ENCODE measurements at regions not wholly inside any gene's neighbourhood (a gene's known extent, or its start where the extent isn't known, plus 50 kb on each side); places are given as distances from the start of the nearest gene placed in this dataset.
"Not testable (repeated sequence)": the region's sequence is repeated elsewhere in the genome, so short reads cannot be mapped to it uniquely, and the experiment has no call there.

- H3K27me3 ChIP-seq (ENCODE audit: control insufficient read depth in 2 of 2, insufficient read depth in 1 of 2, low read length in 1 of 2), result no peaks in the 10 kb centered on the region
- no peaks in the 10 kb centered on the region for H3K36me3 ChIP-seq (ENCODE audit: control insufficient read depth in 2 of 2, insufficient read depth in 2 of 2, low read length in 1 of 2)
- H3K4me1 ChIP-seq (ENCODE audit: control insufficient read depth in 2 of 2, insufficient read depth in 2 of 2, low read length in 2 of 2), result no peaks in the 10 kb centered on the region
- no peak overlapping the region for H3K27ac ChIP-seq (ENCODE audit: low read depth in 1 of 2, low read length in 1 of 2)
- 13% methylated on average over 1 of the region's 1 CpG for WGBS
- no peak for DNase-seq (ENCODE audit: low read depth in 6 of 9, low spot score in 9 of 9)
- peaks cover 0 to 5% of the 10 kb centered on the region in 2 donors for H3K9me3 ChIP-seq (ENCODE audit: control insufficient read depth in 2 of 2, insufficient read depth in 1 of 2, low read length in 1 of 2)
- no peak overlapping the region for H3K4me3 ChIP-seq (ENCODE audit: low read length in 2 of 2)
Observed at GRCh38 chr2:139574371-139574770, 794.2 kb upstream of the NXPH2 start.

- Histone ChIP-seq H3K4me1 (ENCODE audit: control insufficient read depth in 2 of 2, insufficient read depth in 2 of 2, low read length in 2 of 2) (no peaks in the 10 kb centered on the region), H3K36me3 (ENCODE audit: control insufficient read depth in 2 of 2, insufficient read depth in 2 of 2, low read length in 1 of 2) (no peaks in the 10 kb centered on the region), H3K9me3 (ENCODE audit: control insufficient read depth in 2 of 2, insufficient read depth in 1 of 2, low read length in 1 of 2) (no peaks in the 10 kb centered on the region), H3K27ac (ENCODE audit: low read depth in 1 of 2, low read length in 1 of 2) (no peak overlapping the region), H3K4me3 (ENCODE audit: low read length in 2 of 2) (no peak overlapping the region), H3K27me3 (ENCODE audit: control insufficient read depth in 2 of 2, insufficient read depth in 1 of 2, low read length in 1 of 2) (no peaks in the 10 kb centered on the region)
- whole genome bisulfite sequencing, result 84% methylated on average over 5 of the region's 5 CpGs
- DNase-seq (ENCODE audit: low read depth in 6 of 9, low spot score in 9 of 9), result no peak
Observed at GRCh38 chr2:139556789-139557188, 776.6 kb upstream of the NXPH2 start.

GRCh38 chr2:139550873-139551272, 770.7 kb upstream of the NXPH2 start:
- H3K27me3 ChIP-seq (ENCODE audit: control insufficient read depth in 2 of 2, insufficient read depth in 1 of 2, low read length in 1 of 2), result no peaks in the 10 kb centered on the region
- DNase-seq (ENCODE audit: low read depth in 6 of 9, low spot score in 9 of 9), result no peak
- H3K4me1 ChIP-seq (ENCODE audit: control insufficient read depth in 2 of 2, insufficient read depth in 2 of 2, low read length in 2 of 2), result no peaks in the 10 kb centered on the region
- H3K9me3 ChIP-seq (ENCODE audit: control insufficient read depth in 2 of 2, insufficient read depth in 1 of 2, low read length in 1 of 2), result no peaks in the 10 kb centered on the region
- H3K36me3 ChIP-seq (ENCODE audit: control insufficient read depth in 2 of 2, insufficient read depth in 2 of 2, low read length in 1 of 2), result no peaks in the 10 kb centered on the region
- H3K4me3 ChIP-seq (ENCODE audit: low read length in 2 of 2), result no peak overlapping the region
- H3K27ac ChIP-seq (ENCODE audit: low read depth in 1 of 2, low read length in 1 of 2), result no peak overlapping the region

- DNase-seq (ENCODE audit: low read depth in 6 of 9, low spot score in 9 of 9), result no peak
- Histone ChIP-seq H3K27me3 (ENCODE audit: control insufficient read depth in 2 of 2, insufficient read depth in 1 of 2, low read length in 1 of 2) (no peaks in the 10 kb centered on the region), H3K9me3 (ENCODE audit: control insufficient read depth in 2 of 2, insufficient read depth in 1 of 2, low read length in 1 of 2) (no peaks in the 10 kb centered on the region), H3K4me1 (ENCODE audit: control insufficient read depth in 2 of 2, insufficient read depth in 2 of 2, low read length in 2 of 2) (no peaks in the 10 kb centered on the region), H3K27ac (ENCODE audit: low read depth in 1 of 2, low read length in 1 of 2) (no peak overlapping the region), H3K36me3 (ENCODE audit: control insufficient read depth in 2 of 2, insufficient read depth in 2 of 2, low read length in 1 of 2) (no peaks in the 10 kb centered on the region), H3K4me3 (ENCODE audit: low read length in 2 of 2) (no peak overlapping the region)
- 39% methylated on average over 1 of the region's 1 CpG for WGBS
Observed at GRCh38 chr2:139550341-139550740, 770.2 kb upstream of the NXPH2 start.

DNA sequence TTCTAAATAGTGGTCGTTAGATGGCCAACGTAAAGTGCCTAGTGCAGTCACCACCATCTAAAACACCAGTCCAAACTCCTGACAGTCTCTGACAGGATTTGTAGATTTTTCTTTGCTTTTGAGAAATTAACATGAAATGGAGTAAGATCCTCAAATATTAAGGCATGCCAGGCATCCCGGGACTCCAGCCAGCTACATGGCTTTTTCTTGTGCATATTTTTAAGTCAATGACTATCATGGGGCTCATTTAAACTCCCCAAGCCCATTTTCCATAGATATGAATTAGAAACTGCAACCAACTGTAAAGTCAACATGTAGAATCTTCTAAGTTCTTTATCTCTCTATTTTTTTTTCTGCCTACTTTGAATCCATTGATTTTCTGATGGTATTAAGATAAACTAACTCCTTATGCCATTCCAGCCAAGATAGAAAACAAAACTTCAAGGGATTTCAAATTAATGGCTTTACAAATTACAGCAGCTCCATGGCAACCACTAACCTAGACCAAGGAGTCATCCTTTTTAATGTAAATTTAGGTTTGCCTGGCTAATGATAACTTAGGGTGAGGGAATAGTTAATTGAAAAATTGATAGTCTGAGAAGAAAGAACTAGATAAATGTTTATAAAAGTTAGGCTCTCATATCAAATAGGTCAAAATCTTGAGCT, 764.1 kb upstream of the NXPH2 start:
- Histone ChIP-seq H3K36me3 (ENCODE audit: control insufficient read depth in 2 of 2, insufficient read depth in 2 of 2, low read length in 1 of 2) (no peaks in the 10 kb centered on the region), H3K27ac (ENCODE audit: low read depth in 1 of 2, low read length in 1 of 2) (no peak overlapping the region), H3K9me3 (ENCODE audit: control insufficient read depth in 2 of 2, insufficient read depth in 1 of 2, low read length in 1 of 2) (peaks cover 0 to 4% of the 10 kb centered on the region in 2 donors), H3K4me1 (ENCODE audit: control insufficient read depth in 2 of 2, insufficient read depth in 2 of 2, low read length in 2 of 2) (no peaks in the 10 kb centered on the region), H3K27me3 (ENCODE audit: control insufficient read depth in 2 of 2, insufficient read depth in 1 of 2, low read length in 1 of 2) (no peaks in the 10 kb centered on the region), H3K4me3 (ENCODE audit: low read length in 2 of 2) (no peak overlapping the region)
- WGBS, result 80% methylated on average over 3 of the region's 3 CpGs
- DNase-seq (ENCODE audit: low read depth in 6 of 9, low spot score in 9 of 9), result no peak

GRCh38 chr2:139538332-139539020, 758.3 kb upstream of the NXPH2 start:
- H3K27me3 ChIP-seq (ENCODE audit: control insufficient read depth in 2 of 2, insufficient read depth in 1 of 2, low read length in 1 of 2); DNase-seq (ENCODE audit: low read depth in 6 of 9, low spot score in 9 of 9); H3K4me1 ChIP-seq (ENCODE audit: control insufficient read depth in 2 of 2, insufficient read depth in 2 of 2, low read length in 2 of 2); H3K9me3 ChIP-seq (ENCODE audit: control insufficient read depth in 2 of 2, insufficient read depth in 1 of 2, low read length in 1 of 2); H3K36me3 ChIP-seq (ENCODE audit: control insufficient read depth in 2 of 2, insufficient read depth in 2 of 2, low read length in 1 of 2); H3K4me3 ChIP-seq (ENCODE audit: low read length in 2 of 2); H3K27ac ChIP-seq (ENCODE audit: low read depth in 1 of 2, low read length in 1 of 2): not testable (repeated sequence)
- 97% methylated on average over 21 of the region's 21 CpGs for WGBS

DNA sequence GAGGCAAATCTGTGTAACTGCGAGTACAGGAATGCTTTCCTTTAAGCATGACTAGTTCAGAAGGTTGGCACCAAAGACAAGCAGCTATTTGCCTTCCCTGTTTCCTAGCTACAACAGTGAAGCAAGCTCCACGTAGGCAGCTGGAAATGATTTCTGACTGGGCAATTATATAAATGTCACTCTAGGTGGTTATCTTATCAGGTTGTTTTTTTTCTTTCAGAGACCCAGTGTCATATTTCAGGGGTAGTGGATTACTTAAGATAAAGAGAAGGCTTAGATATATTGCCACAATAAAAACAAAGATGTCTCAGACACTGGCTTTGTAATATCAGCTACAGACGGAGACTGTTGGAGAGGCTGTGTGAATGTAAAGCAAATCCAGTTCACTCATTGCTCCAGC, 748.9 kb upstream of the NXPH2 start:
- no peak for DNase-seq (ENCODE audit: low read depth in 6 of 9, low spot score in 9 of 9)
- Histone ChIP-seq H3K4me3 (ENCODE audit: low read length in 2 of 2) (no peak overlapping the region), H3K27ac (ENCODE audit: low read depth in 1 of 2, low read length in 1 of 2) (no peak overlapping the region), H3K9me3 (ENCODE audit: control insufficient read depth in 2 of 2, insufficient read depth in 1 of 2, low read length in 1 of 2) (no peaks in the 10 kb centered on the region), H3K27me3 (ENCODE audit: control insufficient read depth in 2 of 2, insufficient read depth in 1 of 2, low read length in 1 of 2) (no peaks in the 10 kb centered on the region), H3K4me1 (ENCODE audit: control insufficient read depth in 2 of 2, insufficient read depth in 2 of 2, low read length in 2 of 2) (no peaks in the 10 kb centered on the region), H3K36me3 (ENCODE audit: control insufficient read depth in 2 of 2, insufficient read depth in 2 of 2, low read length in 1 of 2) (no peaks in the 10 kb centered on the region)
- 76% methylated on average over 3 of the region's 3 CpGs for WGBS

GRCh38 chr2:139526781-139527180, 746.6 kb upstream of the NXPH2 start:
- H3K9me3 ChIP-seq (ENCODE audit: control insufficient read depth in 2 of 2, insufficient read depth in 1 of 2, low read length in 1 of 2), result no peaks in the 10 kb centered on the region
- no peak overlapping the region for H3K27ac ChIP-seq (ENCODE audit: low read depth in 1 of 2, low read length in 1 of 2)
- no peaks in the 10 kb centered on the region for H3K4me1 ChIP-seq (ENCODE audit: control insufficient read depth in 2 of 2, insufficient read depth in 2 of 2, low read length in 2 of 2)
- 90% methylated on average over 1 of the region's 1 CpG for WGBS
- no peaks in the 10 kb centered on the region for H3K36me3 ChIP-seq (ENCODE audit: control insufficient read depth in 2 of 2, insufficient read depth in 2 of 2, low read length in 1 of 2)
- DNase-seq (ENCODE audit: low read depth in 6 of 9, low spot score in 9 of 9), result no peak
- H3K27me3 ChIP-seq (ENCODE audit: control insufficient read depth in 2 of 2, insufficient read depth in 1 of 2, low read length in 1 of 2), result no peaks in the 10 kb centered on the region
- no peak overlapping the region for H3K4me3 ChIP-seq (ENCODE audit: low read length in 2 of 2)

- WGBS, result 94% methylated on average over 5 of the region's 5 CpGs
- no peaks in the 10 kb centered on the region for H3K27me3 ChIP-seq (ENCODE audit: control insufficient read depth in 2 of 2, insufficient read depth in 1 of 2, low read length in 1 of 2)
- H3K9me3 ChIP-seq (ENCODE audit: control insufficient read depth in 2 of 2, insufficient read depth in 1 of 2, low read length in 1 of 2), result peaks cover 0 to 2% of the 10 kb centered on the region in 2 donors
Observed at GRCh38 chr2:139518321-139518720, 738.1 kb upstream of the NXPH2 start.

More at GRCh38 chr2:139518321-139518720, 738.1 kb upstream of the NXPH2 start:
- no peak overlapping the region for H3K27ac ChIP-seq (ENCODE audit: low read depth in 1 of 2, low read length in 1 of 2)
- H3K4me1 ChIP-seq (ENCODE audit: control insufficient read depth in 2 of 2, insufficient read depth in 2 of 2, low read length in 2 of 2), result no peaks in the 10 kb centered on the region
- H3K4me3 ChIP-seq (ENCODE audit: low read length in 2 of 2), result no peak overlapping the region
- DNase-seq (ENCODE audit: low read depth in 6 of 9, low spot score in 9 of 9), result no peak
- H3K36me3 ChIP-seq (ENCODE audit: control insufficient read depth in 2 of 2, insufficient read depth in 2 of 2, low read length in 1 of 2), result no peaks in the 10 kb centered on the region

Measured in thymus (tissue), 11 donors.